Testis (tissue), 2 donors: ENCODE measurements at regions not wholly inside any gene's neighbourhood (a gene's known extent, or its start where the extent isn't known, plus 50 kb on each side); places are given as distances from the start of the nearest gene placed in this dataset.

Source experiments
- CTCF ChIP-seq, 3 experiments: fragments of 450-650 bp in 2 of 3; fragments of 200-600 bp in 1 of 3; sonication (generic) in 1 of 3; IDR thresholded peaks; one replicate each; pipeline ENCODE4 v1.5.1; 2016 to 2019; ENCODE audit warnings: antibody characterized with exemption in 3 of 3, mild to moderate bottlenecking in 2 of 3, moderate library complexity in 1 of 3
- POLR2A ChIP-seq: fragments of 450-650 bp; IDR thresholded peaks from one replicate; pipeline ENCODE4 v1.6.1; 2017; ENCODE audit warnings: antibody characterized with exemption, mild to moderate bottlenecking, moderate library complexity

- TF ChIP-seq POLR2A (no peak), CTCF (IDR thresholded peaks at IDR 0.05) (no peak)
These were observed 103.9 kb downstream of the TTC32 start for GRCh38 chr2:19797871-19798270.
